ENCODE measurements at regions not wholly inside any gene's neighbourhood (a gene's known extent, or its start where the extent isn't known, plus 50 kb on each side); places are given as distances from the start of the nearest gene placed in this dataset.

GRCh38 chr4:34253239-34253638 is 1991.1 kb downstream of the ARAP2 start:
- TF ChIP-seq USF1 (IDR thresholded peaks at IDR 0.05) (no peak), MAX (IDR thresholded peaks at IDR 0.05) (no peak), EGR1 (IDR thresholded peaks at IDR 0.05) (no peak), TEAD4 (IDR thresholded peaks at IDR 0.05) (no peak), TAF1 (IDR thresholded peaks at IDR 0.05; ENCODE audit: low read depth) (no peak)
